BLaER1 (cell line): ENCODE measurements at regions not wholly inside any gene's neighbourhood (a gene's known extent, or its start where the extent isn't known, plus 50 kb on each side); places are given as distances from the start of the nearest gene placed in this dataset.

ENCODE experiments used
- H3K27ac ChIP-seq: shearing (Covaris generic); formaldehyde crosslinking; 2 replicates; pipeline ENCODE4 v1.8.1; 2022
- H3K27me3 ChIP-seq: shearing (Covaris generic); formaldehyde crosslinking; 2 replicates; pipeline ENCODE4 v1.8.1; 2022
- H3K36me3 ChIP-seq: shearing (Covaris generic); formaldehyde crosslinking; 2 replicates; pipeline ENCODE4 v1.8.1; 2022
- H3K4me1 ChIP-seq: shearing (Covaris generic); formaldehyde crosslinking; 2 replicates; pipeline ENCODE4 v1.8.1; 2022
- H3K4me2 ChIP-seq: shearing (Covaris generic); formaldehyde crosslinking; 2 replicates; pipeline ENCODE4 v1.8.1; 2022
- H3K4me3 ChIP-seq: shearing (Covaris generic); formaldehyde crosslinking; 2 replicates; pipeline ENCODE4 v1.8.1; 2022
- H3K9ac ChIP-seq: shearing (Covaris generic); formaldehyde crosslinking; 2 replicates; pipeline ENCODE4 v1.8.1; 2022
- H3K9me3 ChIP-seq: shearing (Covaris generic); formaldehyde crosslinking; 2 replicates; pipeline ENCODE4 v1.8.1; 2022
- H4K20me1 ChIP-seq: shearing (Covaris generic); formaldehyde crosslinking; 2 replicates; pipeline ENCODE4 v1.8.1; 2022
- Cebpa-rat ChIP-seq: shearing (Covaris generic); IDR thresholded peaks from 2 replicates; pipeline ENCODE4 v1.8.1; 2022

DNA sequence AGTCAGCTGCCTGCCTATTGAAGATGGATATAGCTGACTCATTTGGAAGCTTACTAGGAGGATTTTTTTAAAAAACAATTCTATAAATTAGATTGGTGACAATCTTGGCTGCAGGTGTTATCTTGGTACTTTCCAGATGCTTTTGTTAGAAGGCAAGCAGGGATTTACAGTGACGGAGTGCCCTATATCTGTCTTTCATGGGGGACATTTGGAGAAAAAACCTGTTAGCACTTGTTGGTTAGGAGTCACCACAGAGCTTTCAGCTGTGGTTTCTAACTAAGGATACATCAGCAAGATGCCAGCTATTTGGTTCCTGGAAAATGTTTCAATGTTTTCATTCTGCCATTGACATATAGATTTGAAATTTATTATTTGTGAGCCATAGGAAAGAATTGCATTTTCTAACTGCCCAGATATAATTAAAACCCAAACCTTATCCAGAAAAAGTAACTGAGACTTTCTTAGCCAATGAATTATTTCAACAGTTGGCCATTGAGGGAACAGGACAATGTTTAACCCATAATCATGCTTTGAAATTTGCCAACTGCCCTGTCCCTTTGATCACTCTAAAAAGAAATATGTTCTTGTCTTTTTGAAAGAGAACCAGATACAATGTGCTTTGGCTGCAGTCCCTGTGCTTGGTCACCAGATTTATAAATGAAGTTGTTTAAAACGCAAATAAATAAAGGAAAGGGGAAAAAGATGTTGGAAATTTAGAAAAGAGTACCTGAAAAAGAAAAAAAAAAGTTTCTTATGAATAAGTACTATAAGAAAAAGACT, 761.0 kb upstream of the CXADR start:
- Histone ChIP-seq H3K27me3 (no peaks in the 10 kb centered on the region), H3K4me2 (no peak overlapping the region), H4K20me1 (no peaks in the 10 kb centered on the region), H3K4me1 (no peaks in the 10 kb centered on the region), H3K27ac (no peak overlapping the region), H3K36me3 (no peaks in the 10 kb centered on the region), H3K4me3 (no peak overlapping the region), H3K9ac (no peak overlapping the region), H3K9me3 (no peaks in the 10 kb centered on the region)
- TF ChIP-seq Cebpa-rat = no peak

DNA sequence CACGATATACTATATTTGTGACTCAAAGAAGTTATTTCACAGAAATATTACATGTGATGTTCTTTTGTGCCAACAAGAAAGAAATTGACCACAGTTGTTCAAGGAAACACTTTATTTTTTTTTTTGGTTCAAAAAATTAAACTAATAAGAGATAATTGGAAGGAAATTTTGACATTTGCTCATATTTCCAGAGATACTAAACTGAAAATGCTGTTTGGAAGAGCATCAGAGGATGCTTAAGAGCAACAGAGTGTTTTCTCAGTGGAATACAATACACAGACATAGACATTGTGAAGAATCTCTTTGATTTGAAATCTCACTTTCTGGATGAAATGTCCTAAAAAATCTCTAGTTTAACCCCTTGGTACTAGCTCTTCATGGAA, 760.4 kb upstream of the CXADR start:
- Histone ChIP-seq H3K4me3 (no peak overlapping the region), H4K20me1 (no peaks in the 10 kb centered on the region), H3K36me3 (no peaks in the 10 kb centered on the region), H3K9me3 (no peaks in the 10 kb centered on the region), H3K27ac (no peak overlapping the region), H3K4me1 (no peaks in the 10 kb centered on the region), H3K9ac (no peak overlapping the region), H3K4me2 (no peak overlapping the region), H3K27me3 (no peaks in the 10 kb centered on the region)
- no peak for TF ChIP-seq Cebpa-rat

- no peaks in the 10 kb centered on the region for H3K4me1 ChIP-seq
- no peak for TF ChIP-seq Cebpa-rat
- H3K27ac ChIP-seq = no peak overlapping the region
- no peaks in the 10 kb centered on the region for H3K9me3 ChIP-seq
- no peak overlapping the region for H3K9ac ChIP-seq
- no peak overlapping the region for H3K4me2 ChIP-seq
- no peaks in the 10 kb centered on the region for H4K20me1 ChIP-seq
- H3K4me3 ChIP-seq = no peak overlapping the region
- H3K36me3 ChIP-seq = no peaks in the 10 kb centered on the region
- no peaks in the 10 kb centered on the region for H3K27me3 ChIP-seq
These were observed 757.8 kb upstream of the CXADR start for GRCh38 chr21:16755061-16755460.

GRCh38 chr21:16767201-16767600, 745.6 kb upstream of the CXADR start:
- no peaks in the 10 kb centered on the region for H3K4me1 ChIP-seq
- H3K9me3 ChIP-seq = no peaks in the 10 kb centered on the region
- H3K27me3 ChIP-seq = no peaks in the 10 kb centered on the region
- no peak overlapping the region for H3K4me3 ChIP-seq
- no peak overlapping the region for H3K4me2 ChIP-seq
- H3K36me3 ChIP-seq = no peaks in the 10 kb centered on the region
- H4K20me1 ChIP-seq = no peaks in the 10 kb centered on the region
- H3K27ac ChIP-seq = no peak overlapping the region
- no peak for TF ChIP-seq Cebpa-rat
- H3K9ac ChIP-seq = no peak overlapping the region

GRCh38 chr21:16768096-16768495, 744.7 kb upstream of the CXADR start:
- H3K36me3 ChIP-seq = no peaks in the 10 kb centered on the region
- no peak overlapping the region for H3K27ac ChIP-seq
- H3K27me3 ChIP-seq = no peaks in the 10 kb centered on the region
- no peaks in the 10 kb centered on the region for H3K4me1 ChIP-seq
- H4K20me1 ChIP-seq = no peaks in the 10 kb centered on the region
- no peaks in the 10 kb centered on the region for H3K9me3 ChIP-seq
- H3K4me2 ChIP-seq = no peak overlapping the region
- H3K4me3 ChIP-seq = no peak overlapping the region
- no peak for TF ChIP-seq Cebpa-rat
- H3K9ac ChIP-seq = no peak overlapping the region

GRCh38 chr21:16770266-16770665, 742.6 kb upstream of the CXADR start:
- H3K9me3 ChIP-seq = no peaks in the 10 kb centered on the region
- H3K27ac ChIP-seq = no peak overlapping the region
- H3K4me2 ChIP-seq = no peak overlapping the region
- TF ChIP-seq Cebpa-rat = no peak
- no peaks in the 10 kb centered on the region for H3K4me1 ChIP-seq
- no peak overlapping the region for H3K4me3 ChIP-seq
- no peaks in the 10 kb centered on the region for H3K27me3 ChIP-seq
- no peak overlapping the region for H3K9ac ChIP-seq
- no peaks in the 10 kb centered on the region for H4K20me1 ChIP-seq
- no peaks in the 10 kb centered on the region for H3K36me3 ChIP-seq

GRCh38 chr21:16773206-16773605, 739.6 kb upstream of the CXADR start:
- TF ChIP-seq Cebpa-rat = no peak
- Histone ChIP-seq H3K36me3 (no peaks in the 10 kb centered on the region), H3K9ac (no peak overlapping the region), H3K9me3 (no peaks in the 10 kb centered on the region), H3K27me3 (no peaks in the 10 kb centered on the region), H3K4me1 (no peaks in the 10 kb centered on the region), H3K27ac (no peak overlapping the region), H4K20me1 (no peaks in the 10 kb centered on the region), H3K4me3 (no peak overlapping the region), H3K4me2 (no peak overlapping the region)

DNA sequence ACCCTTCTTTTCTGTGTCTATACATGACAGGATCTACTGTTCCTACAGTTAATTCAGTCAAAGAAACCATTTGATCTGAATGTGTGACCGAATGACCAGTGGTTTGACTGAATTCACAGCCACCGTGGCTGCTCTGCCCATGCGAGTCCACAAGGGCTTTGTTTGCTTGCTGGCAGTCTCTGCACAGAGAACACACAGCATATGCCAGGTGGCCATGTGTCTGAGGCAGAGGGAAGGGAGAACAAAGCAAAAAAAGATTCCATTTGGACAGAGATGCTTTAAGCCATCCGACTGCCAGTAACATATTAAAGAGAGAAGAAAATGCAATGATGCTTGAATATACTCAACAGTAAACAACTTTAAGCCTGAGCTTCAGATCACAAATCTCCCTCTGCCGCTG, 737.8 kb upstream of the CXADR start:
- Histone ChIP-seq H3K27ac (no peak overlapping the region), H3K36me3 (no peaks in the 10 kb centered on the region), H3K4me2 (no peak overlapping the region), H3K4me3 (no peak overlapping the region), H3K27me3 (no peaks in the 10 kb centered on the region), H4K20me1 (no peaks in the 10 kb centered on the region), H3K9ac (no peak overlapping the region), H3K9me3 (no peaks in the 10 kb centered on the region), H3K4me1 (no peaks in the 10 kb centered on the region)
- TF ChIP-seq Cebpa-rat = no peak

- no peaks in the 10 kb centered on the region for H4K20me1 ChIP-seq
- H3K27me3 ChIP-seq = no peaks in the 10 kb centered on the region
- H3K9me3 ChIP-seq = no peaks in the 10 kb centered on the region
- H3K36me3 ChIP-seq = no peaks in the 10 kb centered on the region
- H3K9ac ChIP-seq = no peak overlapping the region
- H3K4me2 ChIP-seq = no peak overlapping the region
- TF ChIP-seq Cebpa-rat = no peak
- no peak overlapping the region for H3K4me3 ChIP-seq
- no peaks in the 10 kb centered on the region for H3K4me1 ChIP-seq
- H3K27ac ChIP-seq = no peak overlapping the region
These were observed 735.7 kb upstream of the CXADR start for GRCh38 chr21:16777041-16777720.

- no peak for TF ChIP-seq Cebpa-rat
- no peak overlapping the region for H3K9ac ChIP-seq
- H3K36me3 ChIP-seq = no peaks in the 10 kb centered on the region
- no peaks in the 10 kb centered on the region for H4K20me1 ChIP-seq
- no peaks in the 10 kb centered on the region for H3K9me3 ChIP-seq
- H3K4me1 ChIP-seq = no peaks in the 10 kb centered on the region
- H3K4me2 ChIP-seq = no peak overlapping the region
- H3K4me3 ChIP-seq = no peak overlapping the region
- H3K27ac ChIP-seq = no peak overlapping the region
- no peaks in the 10 kb centered on the region for H3K27me3 ChIP-seq
These were observed 724.3 kb upstream of the CXADR start for GRCh38 chr21:16788584-16788983.
